HFF-Myc (cell line): ENCODE measurements at regions not wholly inside any gene's neighbourhood (a gene's known extent, or its start where the extent isn't known, plus 50 kb on each side); places are given as distances from the start of the nearest gene placed in this dataset.

Source experiments
- DNase-seq: peaks from one replicate; pipeline ENCODE4 v3.0.0-alpha.2; 2011; ENCODE audit warnings: low read depth; ENCODE audit errors: extremely low read depth
- H3K4me3 ChIP-seq: replicated peaks from 2 replicates; pipeline ENCODE4 v1.5.1; 2011; ENCODE audit warnings: low read depth, mild to moderate bottlenecking, control low read depth, low read length
- TF ChIP-seq, protein P1 (sequence below): IDR thresholded peaks from 2 replicates; pipeline ENCODE4 v1.5.1; 2012; ENCODE audit warnings: mild to moderate bottlenecking, low read depth, low read length, control low read depth; ENCODE audit errors: missing control alignments

DNA sequence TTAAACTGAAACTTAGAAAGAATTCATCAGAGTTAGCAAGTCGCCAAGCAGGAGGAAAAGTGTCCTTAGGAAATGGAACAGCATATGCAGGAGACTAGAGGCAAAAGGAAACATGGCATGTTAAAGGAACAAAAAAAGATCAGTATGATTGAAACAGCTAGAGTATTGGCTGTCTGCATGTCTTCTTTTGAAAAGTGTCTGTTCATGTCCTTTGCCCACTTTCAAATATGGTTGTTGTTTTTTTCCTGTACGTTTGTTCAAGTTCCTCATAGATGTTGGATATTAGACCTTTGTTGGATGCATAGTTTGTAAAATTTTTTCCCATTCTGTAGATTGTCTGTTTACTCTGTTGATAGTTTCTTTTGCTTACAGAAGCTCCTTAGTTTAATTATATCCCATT, 161.6 kb downstream of the NR4A2 start:
- no peak for DNase-seq
- TF ChIP-seq, protein P1, sequence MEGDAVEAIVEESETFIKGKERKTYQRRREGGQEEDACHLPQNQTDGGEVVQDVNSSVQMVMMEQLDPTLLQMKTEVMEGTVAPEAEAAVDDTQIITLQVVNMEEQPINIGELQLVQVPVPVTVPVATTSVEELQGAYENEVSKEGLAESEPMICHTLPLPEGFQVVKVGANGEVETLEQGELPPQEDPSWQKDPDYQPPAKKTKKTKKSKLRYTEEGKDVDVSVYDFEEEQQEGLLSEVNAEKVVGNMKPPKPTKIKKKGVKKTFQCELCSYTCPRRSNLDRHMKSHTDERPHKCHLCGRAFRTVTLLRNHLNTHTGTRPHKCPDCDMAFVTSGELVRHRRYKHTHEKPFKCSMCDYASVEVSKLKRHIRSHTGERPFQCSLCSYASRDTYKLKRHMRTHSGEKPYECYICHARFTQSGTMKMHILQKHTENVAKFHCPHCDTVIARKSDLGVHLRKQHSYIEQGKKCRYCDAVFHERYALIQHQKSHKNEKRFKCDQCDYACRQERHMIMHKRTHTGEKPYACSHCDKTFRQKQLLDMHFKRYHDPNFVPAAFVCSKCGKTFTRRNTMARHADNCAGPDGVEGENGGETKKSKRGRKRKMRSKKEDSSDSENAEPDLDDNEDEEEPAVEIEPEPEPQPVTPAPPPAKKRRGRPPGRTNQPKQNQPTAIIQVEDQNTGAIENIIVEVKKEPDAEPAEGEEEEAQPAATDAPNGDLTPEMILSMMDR = no peak

DNA sequence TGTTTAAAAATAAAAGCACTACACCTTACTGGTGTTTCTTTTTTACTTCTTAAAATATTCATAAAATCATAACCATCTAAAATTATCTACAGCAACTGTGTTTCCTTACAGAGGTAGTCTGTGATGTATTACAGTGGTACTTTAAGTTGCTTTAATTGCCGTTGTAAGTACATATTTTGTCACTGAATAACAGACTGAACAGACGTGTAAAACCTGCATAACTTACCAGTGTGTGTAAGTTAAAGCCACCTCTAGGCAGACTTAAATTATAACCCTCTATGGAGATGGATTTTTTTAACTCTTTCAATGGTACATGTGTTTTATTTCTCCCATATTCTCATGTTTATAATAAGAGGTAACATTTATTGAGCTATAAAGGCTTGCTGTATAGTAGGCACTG, 166.8 kb downstream of the NR4A2 start:
- no peak for DNase-seq
- H3K4me3 ChIP-seq = no peak overlapping the region
- TF ChIP-seq, protein P1 = no peak

More for the DNA sequence above, 161.6 kb downstream of the NR4A2 start:
- no peak overlapping the region for H3K4me3 ChIP-seq

DNA sequence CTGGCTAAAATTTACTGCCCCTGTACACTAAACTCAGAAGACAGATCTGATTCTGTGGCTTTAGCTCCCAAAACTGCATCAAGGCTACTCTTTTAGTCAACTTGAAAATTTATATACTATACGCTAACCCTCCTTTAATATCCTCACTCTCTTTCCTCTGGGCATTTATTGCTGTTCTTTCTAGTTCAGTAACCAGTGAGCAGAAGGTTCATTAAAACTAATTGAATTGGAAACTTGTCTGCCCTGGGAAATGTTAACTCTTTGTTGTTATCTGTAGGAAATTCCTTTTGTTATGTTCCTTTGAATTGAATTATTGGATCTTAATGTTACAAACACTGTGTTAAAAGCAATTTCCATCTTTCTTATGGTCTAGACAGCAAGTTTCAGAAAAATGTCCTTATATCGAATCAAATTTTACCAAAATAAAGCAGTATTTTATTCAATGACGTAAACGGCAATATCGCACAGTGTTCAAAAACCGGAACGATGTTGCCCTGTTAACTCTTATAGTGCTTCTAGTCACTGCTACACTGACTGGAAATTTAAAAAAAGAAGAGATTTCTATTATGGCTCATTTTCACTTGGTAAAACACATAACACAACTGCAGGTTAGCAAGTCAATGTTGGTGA, 168.3 kb downstream of the NR4A2 start:
- TF ChIP-seq, protein P1 = no peak
- DNase-seq = no peak
- H3K4me3 ChIP-seq = no peak overlapping the region

DNA sequence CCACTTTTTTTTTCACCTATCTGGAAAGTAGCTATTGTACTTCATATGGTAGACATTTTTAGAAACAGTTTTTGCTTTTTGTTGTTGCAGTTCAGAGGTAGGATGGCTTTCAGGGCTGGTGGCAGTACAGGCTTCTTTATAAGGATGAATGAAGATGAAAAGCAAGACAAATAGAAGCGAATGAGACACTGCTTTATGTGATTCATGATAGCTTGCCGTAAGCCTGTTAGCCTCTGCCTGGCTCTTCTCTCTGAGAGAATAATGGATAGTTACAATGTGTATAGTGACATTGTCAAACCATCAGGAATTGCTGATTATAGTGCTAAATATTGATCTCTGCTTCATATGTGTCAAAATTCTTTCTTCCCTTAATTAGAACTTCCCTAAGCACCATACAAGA, 173.7 kb downstream of the NR4A2 start:
- H3K4me3 ChIP-seq = no peak overlapping the region
- no peak for DNase-seq
- TF ChIP-seq, protein P1 = no peak

DNA sequence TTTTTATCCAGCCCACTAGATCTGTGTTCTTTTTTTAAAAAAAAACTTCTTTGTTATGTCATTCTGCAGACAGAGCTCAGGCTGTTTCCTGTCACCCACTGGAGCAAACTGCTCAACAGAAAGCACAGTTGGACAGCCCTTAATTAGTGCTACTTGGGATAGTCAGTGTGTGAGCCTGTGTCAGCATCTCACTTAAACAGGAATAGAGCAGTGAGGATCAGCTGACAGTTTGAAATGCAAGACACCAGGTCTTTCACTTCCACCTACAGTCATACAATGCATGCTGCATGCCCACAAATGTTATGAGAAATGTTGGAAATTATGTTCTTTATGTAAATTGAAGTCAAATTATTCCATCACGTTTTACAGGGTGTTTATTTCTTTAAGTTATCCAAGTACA, 174.9 kb downstream of the NR4A2 start:
- no peak for DNase-seq
- H3K4me3 ChIP-seq = no peak overlapping the region
- TF ChIP-seq, protein P1 = no peak

DNA sequence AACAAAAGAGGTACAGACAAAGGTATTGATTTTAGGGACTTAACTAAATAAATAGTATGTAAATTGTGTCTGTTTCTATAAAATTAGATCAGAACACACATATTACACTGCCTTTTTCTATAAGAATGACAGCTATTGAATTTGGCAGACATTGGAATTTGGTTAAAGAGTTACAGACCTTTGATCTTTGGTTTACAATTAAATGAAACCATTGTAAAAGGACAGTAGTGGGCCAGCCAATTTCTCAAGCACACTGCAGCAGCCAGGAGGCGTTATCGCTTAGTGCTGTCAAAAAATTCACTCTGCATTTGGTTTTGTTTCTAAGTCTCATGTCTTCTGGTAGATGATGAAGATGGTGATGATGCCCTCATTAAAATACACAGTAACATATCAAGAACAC, 175.9 kb downstream of the NR4A2 start:
- TF ChIP-seq, protein P1 = no peak

DNA sequence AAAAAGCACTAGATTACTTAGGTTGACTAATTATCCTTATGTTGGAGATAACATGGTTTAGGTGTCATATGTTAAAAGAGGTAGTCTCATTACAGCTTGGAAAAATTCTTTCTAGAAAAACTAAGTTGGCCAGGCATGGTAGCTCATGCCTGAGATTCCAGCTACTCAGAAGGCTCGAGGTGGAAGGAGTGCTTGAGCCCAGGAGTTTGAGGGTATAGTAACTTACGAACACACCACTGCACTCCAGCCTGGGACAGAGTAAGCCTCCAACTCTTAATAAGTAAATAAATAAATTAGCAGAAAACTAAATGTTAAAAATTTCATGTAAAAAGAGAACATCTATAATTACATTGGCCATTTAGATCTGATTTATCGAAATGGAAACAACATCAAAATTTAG, 177.2 kb downstream of the NR4A2 start:
- no peak overlapping the region for H3K4me3 ChIP-seq
- TF ChIP-seq, protein P1 = no peak
- DNase-seq = no peak

More for the DNA sequence above, 175.9 kb downstream of the NR4A2 start:
- DNase-seq = no peak
- no peak overlapping the region for H3K4me3 ChIP-seq
